HG03045 (cell line): ENCODE measurements at regions not wholly inside any gene's neighbourhood (a gene's known extent, or its start where the extent isn't known, plus 50 kb on each side); places are given as distances from the start of the nearest gene placed in this dataset.
"Not testable (repeated sequence)": the region's sequence is repeated elsewhere in the genome, so short reads cannot be mapped to it uniquely, and the experiment has no call there.

Experiments used
- ATAC-seq: cut with Tn5 transposase; IDR thresholded peaks from one replicate; pipeline ENCODE4 v1.9.1; 2021; ENCODE audit warnings: mild to moderate bottlenecking, moderate library complexity; ENCODE audit not compliant: unreplicated experiment

DNA sequence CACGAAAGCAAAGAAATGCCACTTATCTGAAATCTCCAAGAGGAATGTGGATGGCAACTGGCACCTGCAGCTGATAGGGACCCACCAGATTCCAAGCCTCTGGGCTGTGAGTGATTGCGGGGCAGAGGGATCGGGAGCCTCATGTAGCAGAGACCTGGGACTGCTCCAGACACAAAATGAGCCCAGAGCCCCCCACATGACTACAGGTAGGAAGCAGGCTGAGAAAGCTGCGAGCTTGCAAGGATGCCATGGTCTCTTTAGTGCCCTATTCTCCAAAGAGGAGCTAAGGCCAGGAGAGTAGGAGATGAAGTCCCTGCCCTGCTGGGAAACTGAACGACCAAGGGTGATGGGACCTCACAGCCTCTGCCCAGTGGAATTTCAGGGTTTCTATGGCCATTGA is 305.4 kb upstream of the CHRNA7 start:
- not testable (repeated sequence) for ATAC-seq

GRCh38 chr15:31725619-31726018 is 304.7 kb upstream of the CHRNA7 start:
- ATAC-seq = not testable (repeated sequence)

DNA sequence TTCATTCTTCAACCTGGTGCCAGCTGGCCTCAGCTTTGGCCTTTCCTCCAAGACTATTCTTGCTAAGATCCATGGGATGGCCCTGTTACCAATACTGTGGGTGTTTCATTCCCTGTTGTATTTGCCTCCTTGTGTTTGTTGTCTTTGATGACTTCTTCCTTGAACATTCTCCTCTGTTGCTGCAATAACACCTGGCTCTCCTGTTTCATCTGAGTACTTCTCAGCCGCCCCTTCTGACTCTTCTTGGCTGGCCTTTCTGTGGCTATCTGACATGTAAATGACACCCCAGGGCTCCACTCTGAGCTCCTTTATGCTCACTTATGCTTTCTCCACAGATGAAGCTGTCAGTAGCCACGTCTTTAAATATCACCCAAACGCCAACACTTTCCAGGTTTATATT is 302.7 kb upstream of the CHRNA7 start:
- no peak for ATAC-seq

- ATAC-seq = no peak
Measured at GRCh38 chr15:31732726-31733125, 297.6 kb upstream of the CHRNA7 start.

- no peak for ATAC-seq
Measured at GRCh38 chr15:31733424-31733823, 296.9 kb upstream of the CHRNA7 start.

GRCh38 chr15:31740203-31740602 is 290.1 kb upstream of the CHRNA7 start:
- ATAC-seq = no peak

DNA sequence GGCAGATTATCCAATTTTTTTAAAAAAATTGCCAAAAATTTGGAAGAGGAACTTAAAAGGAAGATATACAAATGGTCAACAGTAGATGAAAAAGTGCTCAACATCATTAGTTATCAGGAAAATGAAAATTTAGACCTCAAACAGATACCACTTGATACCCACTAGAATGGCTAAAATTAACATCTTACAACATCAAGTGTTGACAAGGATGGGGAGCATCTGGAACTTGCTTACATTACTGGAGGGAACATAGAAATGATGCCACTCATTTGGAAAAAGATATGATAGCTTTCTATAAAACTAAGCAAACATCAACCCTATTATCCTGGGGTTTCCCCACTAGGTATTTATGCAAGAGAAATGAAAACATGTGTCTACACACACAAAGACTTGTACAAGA is 284.5 kb upstream of the CHRNA7 start:
- no peak for ATAC-seq

DNA sequence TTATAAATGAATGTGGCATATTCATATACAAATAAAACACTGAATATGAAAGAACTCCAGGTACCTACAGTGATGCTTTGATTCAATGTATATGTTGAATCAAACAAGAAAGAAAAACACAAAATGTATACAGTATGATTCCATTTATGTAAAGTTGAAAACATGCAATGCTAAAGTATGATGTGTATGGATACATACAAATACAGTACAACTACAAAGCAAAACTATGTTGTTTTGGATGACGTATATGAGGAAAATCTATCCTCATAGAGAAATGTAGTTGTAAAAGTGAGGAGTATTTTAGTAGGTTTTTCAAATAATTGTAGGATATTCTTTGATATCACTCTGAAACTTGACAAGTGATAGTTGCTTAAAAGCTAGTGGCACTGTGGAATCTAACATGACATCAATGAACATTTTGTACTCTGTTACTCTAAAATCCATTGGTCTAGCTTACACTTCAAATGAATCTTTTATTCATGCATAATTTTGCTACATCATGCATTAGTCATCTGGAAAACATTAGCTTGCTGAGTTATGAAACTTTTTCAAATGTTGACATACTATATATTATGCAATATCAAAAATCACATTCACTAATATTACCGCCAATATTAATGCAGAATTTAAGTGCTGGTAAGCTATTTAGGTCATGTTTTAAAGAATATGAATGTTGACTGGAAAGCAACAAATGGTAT is 278.1 kb upstream of the CHRNA7 start:
- no peak for ATAC-seq

DNA sequence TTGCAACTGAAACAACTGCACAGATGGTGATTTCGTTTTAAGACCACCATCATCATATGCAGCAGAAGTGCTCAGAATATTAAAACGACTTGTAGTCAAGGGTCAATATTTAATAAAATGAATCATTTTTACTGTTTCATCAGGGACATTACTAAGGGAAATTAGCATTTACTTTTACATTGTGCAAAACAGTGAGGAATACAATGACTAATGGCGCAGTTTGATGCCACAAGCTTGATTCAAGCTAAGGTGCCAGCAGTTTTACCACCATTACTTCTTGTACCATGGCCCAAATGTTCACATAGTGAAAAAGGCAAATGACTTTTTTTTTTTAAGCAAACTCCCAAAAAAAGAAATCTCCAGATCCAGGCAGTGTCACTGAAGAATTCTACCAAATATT is 277.4 kb upstream of the CHRNA7 start:
- ATAC-seq = no peak

DNA sequence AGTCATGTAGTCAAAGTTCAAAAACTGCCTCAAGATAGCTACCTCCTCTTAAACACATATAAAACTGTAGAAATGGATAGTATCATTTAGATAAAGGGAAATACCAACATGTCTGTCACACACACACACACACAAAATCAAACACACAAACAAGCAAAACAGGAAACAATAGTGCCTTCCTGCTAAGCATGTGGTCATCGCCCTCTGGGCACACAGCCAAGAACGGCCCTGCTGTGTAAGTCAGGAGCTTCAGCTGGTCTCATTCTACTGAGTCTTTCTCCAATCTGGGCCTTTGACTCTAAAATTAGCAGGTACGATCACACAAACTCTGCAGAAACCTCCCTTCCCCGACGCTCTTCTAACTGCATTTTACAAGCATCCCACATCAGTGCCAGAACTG is 272.2 kb upstream of the CHRNA7 start:
- ATAC-seq = no peak

GRCh38 chr15:31768055-31768454 is 262.3 kb upstream of the CHRNA7 start:
- ATAC-seq = no peak

DNA sequence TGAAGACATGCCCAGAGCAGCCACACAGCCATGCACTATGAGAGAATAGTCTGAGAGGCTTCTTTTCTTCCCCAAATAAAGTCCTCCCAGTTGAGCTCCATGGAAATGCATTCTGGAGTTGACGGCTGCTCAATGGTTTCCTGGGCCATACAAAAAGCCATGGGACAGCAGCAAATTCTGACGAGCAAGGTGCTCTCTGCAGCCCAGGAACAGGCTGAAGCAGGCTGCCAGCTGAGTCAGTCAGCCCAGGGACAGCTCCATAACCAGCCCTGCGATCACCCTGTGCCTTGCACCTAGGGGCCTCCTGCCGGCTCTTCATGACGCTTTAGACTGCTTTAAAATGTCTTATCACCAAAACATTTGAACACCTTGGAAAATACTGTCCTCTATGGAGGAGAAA is 256.3 kb upstream of the CHRNA7 start:
- no peak for ATAC-seq

GRCh38 chr15:31776039-31776438 is 254.3 kb upstream of the CHRNA7 start:
- no peak for ATAC-seq

GRCh38 chr15:31781261-31781660 is 249.1 kb upstream of the CHRNA7 start:
- no peak for ATAC-seq

GRCh38 chr15:31782016-31782783 is 248.1 kb upstream of the CHRNA7 start:
- no peak for ATAC-seq

DNA sequence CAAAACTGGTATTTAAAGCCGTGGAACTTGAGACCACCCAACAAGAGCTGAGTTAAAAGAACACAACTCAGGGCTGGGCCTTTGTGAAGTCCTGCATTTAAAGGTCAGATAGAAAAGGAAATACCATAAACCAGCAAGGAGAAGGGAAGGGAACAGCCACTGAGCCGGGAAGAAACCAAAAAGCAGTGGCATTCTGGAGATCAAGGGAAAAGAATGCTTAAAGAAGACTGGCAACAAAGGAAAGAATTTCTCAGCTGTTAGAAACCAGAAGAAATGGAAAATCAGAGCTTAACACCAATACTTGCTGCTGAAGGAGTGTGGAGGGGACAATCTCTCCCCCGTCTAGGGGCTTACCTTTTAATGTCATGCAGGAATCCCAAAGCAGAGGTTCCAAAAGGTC is 247.4 kb upstream of the CHRNA7 start:
- ATAC-seq = no peak

GRCh38 chr15:31786360-31786759 is 244.0 kb upstream of the CHRNA7 start:
- ATAC-seq = no peak

DNA sequence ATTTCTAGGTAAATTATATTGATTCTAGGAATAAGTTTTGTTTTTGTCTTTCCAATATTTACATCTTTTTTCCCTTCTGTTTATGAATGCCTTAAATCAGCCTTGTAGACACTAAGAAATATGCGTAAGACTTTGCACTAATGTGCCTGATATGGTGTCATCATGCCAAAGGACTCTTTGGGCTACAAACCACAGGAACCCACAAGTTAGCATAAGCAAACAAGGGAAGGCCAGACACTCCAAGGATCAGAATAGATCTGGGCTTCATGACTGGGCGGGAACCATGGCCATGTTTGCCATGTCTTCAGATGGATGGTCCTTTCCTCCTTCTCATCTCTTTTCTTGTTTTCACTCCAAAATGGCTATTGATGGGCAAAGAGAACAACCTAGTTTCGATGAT is 242.2 kb upstream of the CHRNA7 start:
- ATAC-seq = no peak

GRCh38 chr15:31792611-31793199 is 237.6 kb upstream of the CHRNA7 start:
- ATAC-seq = no peak

DNA sequence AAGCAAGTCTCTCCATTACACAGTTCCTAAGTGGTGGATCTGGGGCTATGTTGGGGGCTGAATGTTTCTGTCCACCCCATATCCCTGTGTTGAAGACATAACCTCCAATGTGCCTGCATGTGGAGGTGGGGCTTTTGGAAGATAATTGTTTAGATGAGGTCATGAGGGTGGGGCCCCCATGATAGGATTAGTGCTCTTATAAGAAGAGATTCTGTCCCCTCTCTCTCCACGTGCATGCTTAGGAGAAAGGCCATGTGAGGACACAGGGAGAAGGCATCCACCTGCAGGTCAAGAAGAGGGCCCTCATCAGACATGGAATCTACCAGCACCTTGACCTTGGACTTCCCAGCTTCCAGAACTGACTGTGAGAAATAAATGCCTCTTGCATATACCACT is 231.0 kb upstream of the CHRNA7 start:
- no peak for ATAC-seq

DNA sequence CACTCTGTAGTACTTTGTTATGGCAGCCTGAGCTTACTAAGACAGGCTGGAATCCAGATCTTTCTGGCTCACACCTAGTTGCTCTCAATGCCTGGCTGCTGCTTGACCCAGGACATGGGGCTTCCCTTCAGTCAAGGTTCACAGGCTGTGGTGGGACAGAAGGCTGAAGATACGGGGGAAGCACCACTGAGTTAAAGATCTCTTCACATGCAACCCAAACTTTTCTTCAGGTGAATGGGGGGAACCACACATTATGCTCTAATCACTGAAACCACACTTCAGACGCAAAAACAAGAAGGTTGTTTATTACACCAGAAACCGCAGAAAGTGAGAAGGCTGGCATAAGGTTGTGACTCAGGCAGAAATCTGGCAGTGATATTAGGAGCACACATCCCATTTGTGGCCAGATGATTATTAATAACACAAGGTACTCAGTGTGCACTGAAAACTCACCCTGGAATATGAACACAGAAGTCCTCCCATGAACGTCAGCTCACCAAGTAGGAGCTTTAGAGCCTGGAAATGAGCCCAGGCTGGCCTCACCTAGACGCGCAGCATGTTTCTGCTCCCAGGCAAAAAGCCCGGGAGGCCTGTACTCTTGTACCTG is 230.5 kb upstream of the CHRNA7 start:
- ATAC-seq = peak; percentile 61

- ATAC-seq = no peak
Measured at GRCh38 chr15:31801152-31801551, 229.2 kb upstream of the CHRNA7 start.
